A673 (cell line): ENCODE measurements at regions not wholly inside any gene's neighbourhood (a gene's known extent, or its start where the extent isn't known, plus 50 kb on each side); places are given as distances from the start of the nearest gene placed in this dataset.

Experiments used
- BruUV-seq: library from RNA; stranded (reverse); fragments of 400-500 nt; replicated peaks from 2 replicates; lab custom pipeline; 2021; lab: Mats Ljungman, UMichigan
- CTCF ChIA-PET: fragments of 300-600 bp; sonication (Branson Sonifier 250); formaldehyde crosslinking; loops from one replicate; lab custom pipeline; 2022; ENCODE audit warnings: antibody characterized with exemption; lab: Charles Lee
- POLR2A ChIA-PET: fragments of 300-600 bp; sonication (Branson Sonifier 250); formaldehyde crosslinking; loops from one replicate; lab custom pipeline; 2022; ENCODE audit warnings: antibody characterized with exemption; ENCODE audit not compliant: low non-redundant PET; lab: Charles Lee
- DNase-seq: peaks from one replicate; pipeline ENCODE4 v3.0.0-alpha.2; 2015; ENCODE audit warnings: low spot score
- H3K27ac ChIP-seq: fragments of 200-600 bp; sonication (generic); 2 replicates; pipeline ENCODE4 v1.5.1; 2016; ENCODE audit warnings: mixed run types, low read depth, mild to moderate bottlenecking, mixed read lengths, antibody characterized with exemption, low read length; ENCODE audit not compliant: poor library complexity, severe bottlenecking
- H3K27me3 ChIP-seq: fragments of 200-600 bp; sonication (generic); replicated peaks from 2 replicates; pipeline ENCODE4 v1.6.1; 2017; ENCODE audit warnings: mixed run types, low read depth, mild to moderate bottlenecking, mixed read lengths, antibody characterized with exemption, low read length; ENCODE audit not compliant: insufficient read depth, poor library complexity
- H3K36me3 ChIP-seq: fragments of 200-600 bp; sonication (generic); 2 replicates; pipeline ENCODE4 v1.6.1; 2016; ENCODE audit warnings: mixed run types, mild to moderate bottlenecking, mixed read lengths, antibody characterized with exemption, low read length; ENCODE audit not compliant: insufficient read depth, poor library complexity, severe bottlenecking
- H3K4me1 ChIP-seq: fragments of 200-600 bp; sonication (generic); 2 replicates; pipeline ENCODE4 v1.6.1; 2017; ENCODE audit warnings: mixed run types, mild to moderate bottlenecking, mixed read lengths, antibody characterized with exemption, low read length; ENCODE audit not compliant: insufficient read depth, poor library complexity, severe bottlenecking
- H3K4me3 ChIP-seq: fragments of 200-600 bp; sonication (generic); 2 replicates; pipeline ENCODE4 v1.5.1; 2016; ENCODE audit warnings: low read depth, mixed run types, mild to moderate bottlenecking, mixed read lengths, low read length; ENCODE audit not compliant: poor library complexity, severe bottlenecking
- H3K9me3 ChIP-seq: fragments of 200-600 bp; sonication (generic); 2 replicates; pipeline ENCODE4 v1.6.1; 2016; ENCODE audit warnings: mixed run types, low read depth, mild to moderate bottlenecking, mixed read lengths, antibody characterized with exemption, low read length; ENCODE audit not compliant: poor library complexity, severe bottlenecking
- EZH2 ChIP-seq: fragments of 200-600 bp; sonication (generic); IDR thresholded peaks from 2 replicates; pipeline ENCODE4 v1.6.1; 2017; ENCODE audit warnings: borderline replicate concordance, low read depth, mild to moderate bottlenecking, mixed read lengths, antibody characterized with exemption, low read length; ENCODE audit not compliant: poor library complexity, severe bottlenecking
- intact Hi-C: fragments of 100-400 bp; cut with micrococcal nuclease; formaldehyde crosslinking; loops from one replicate; pipeline ENCODE4 v1.10.0; 2022; ENCODE audit not compliant: unreplicated experiment
- TF ChIP-seq, protein P1 (sequence below): fragments of 300-800, 200-600 bp; sonication (generic); conservative IDR thresholded peaks from 2 replicates; pipeline ENCODE4 v1.5.1; 2017; ENCODE audit warnings: low read depth, mild to moderate bottlenecking, antibody characterized with exemption, low read length, moderate library complexity, mixed read lengths

DNA sequence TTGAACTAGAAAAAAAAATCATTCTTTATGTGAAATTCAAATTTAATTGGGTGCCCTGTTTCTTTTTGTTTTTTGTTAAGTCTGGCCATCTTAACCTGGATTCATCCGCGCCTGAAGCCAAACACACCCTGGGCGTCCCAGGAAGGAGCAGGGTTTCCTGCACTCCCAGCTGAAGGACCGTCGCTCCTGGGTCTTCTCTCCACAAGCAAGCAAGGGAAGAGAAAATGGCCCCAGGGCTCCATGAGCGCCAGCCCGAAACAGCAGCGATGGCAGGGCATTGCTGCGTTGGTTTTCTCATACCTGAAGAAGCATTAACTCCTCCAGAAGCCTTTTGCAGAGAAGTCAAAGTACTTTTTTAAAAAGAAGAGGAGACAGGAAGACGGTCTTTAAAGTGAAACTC lies 105.4 kb upstream of the AFDN start:
- ChIA-PET POLR2A (no interaction called here), CTCF (no interaction called here)
- no peaks in the 10 kb centered on the region for H3K36me3 ChIP-seq
- DNase-seq: no peak
- H3K4me1 ChIP-seq: no peaks in the 10 kb centered on the region
- H3K4me3 ChIP-seq: no peak overlapping the region
- intact Hi-C loops: no loop called here
- no peak overlapping the region for H3K27ac ChIP-seq
- H3K27me3 ChIP-seq: no peaks in the 10 kb centered on the region
- no peaks in the 10 kb centered on the region for H3K9me3 ChIP-seq
- no TSS peak for BruUV-seq
- TF ChIP-seq EZH2: no peak
- TF ChIP-seq, protein P1, sequence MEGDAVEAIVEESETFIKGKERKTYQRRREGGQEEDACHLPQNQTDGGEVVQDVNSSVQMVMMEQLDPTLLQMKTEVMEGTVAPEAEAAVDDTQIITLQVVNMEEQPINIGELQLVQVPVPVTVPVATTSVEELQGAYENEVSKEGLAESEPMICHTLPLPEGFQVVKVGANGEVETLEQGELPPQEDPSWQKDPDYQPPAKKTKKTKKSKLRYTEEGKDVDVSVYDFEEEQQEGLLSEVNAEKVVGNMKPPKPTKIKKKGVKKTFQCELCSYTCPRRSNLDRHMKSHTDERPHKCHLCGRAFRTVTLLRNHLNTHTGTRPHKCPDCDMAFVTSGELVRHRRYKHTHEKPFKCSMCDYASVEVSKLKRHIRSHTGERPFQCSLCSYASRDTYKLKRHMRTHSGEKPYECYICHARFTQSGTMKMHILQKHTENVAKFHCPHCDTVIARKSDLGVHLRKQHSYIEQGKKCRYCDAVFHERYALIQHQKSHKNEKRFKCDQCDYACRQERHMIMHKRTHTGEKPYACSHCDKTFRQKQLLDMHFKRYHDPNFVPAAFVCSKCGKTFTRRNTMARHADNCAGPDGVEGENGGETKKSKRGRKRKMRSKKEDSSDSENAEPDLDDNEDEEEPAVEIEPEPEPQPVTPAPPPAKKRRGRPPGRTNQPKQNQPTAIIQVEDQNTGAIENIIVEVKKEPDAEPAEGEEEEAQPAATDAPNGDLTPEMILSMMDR: no peak

GRCh38 chr6:167722634-167723309 lies 103.9 kb upstream of the AFDN start:
- CTCF ChIA-PET: no interaction called here
- intact Hi-C loops: no loop called here

DNA sequence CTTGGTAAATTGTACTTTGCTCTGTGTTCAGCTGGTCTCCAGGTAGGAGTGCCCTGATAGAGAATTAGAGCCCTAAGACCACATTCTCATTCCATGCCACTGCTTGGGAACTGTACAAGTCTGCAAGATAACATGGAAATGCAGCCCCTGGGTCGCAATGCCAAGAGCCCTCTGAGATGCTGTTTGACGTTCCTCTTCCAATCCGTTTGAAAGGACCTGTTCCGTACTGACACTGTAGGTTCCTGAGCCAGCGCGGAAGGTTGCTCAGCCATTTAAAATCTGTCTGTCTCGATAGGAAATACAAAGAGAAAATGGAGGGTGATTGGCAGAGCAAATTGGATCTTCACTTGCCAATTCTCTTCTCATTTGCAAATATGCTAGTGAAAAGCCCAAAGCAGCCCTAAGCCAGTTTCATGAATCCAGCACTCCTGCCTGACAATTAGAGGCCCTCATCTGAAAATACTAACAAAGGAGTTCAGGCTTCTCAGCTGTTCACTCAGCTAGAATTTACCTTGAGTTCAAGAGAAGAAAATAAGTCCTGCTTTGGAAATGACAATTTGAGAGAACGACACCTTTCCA lies 100.6 kb upstream of the AFDN start:
- BruUV-seq: no TSS peak
- intact Hi-C loops: no loop called here
- Histone ChIP-seq H3K9me3 (no peaks in the 10 kb centered on the region), H3K27ac (no peak overlapping the region), H3K36me3 (no peaks in the 10 kb centered on the region), H3K4me3 (no peak overlapping the region), H3K27me3 (no peaks in the 10 kb centered on the region), H3K4me1 (no peaks in the 10 kb centered on the region)
- no peak for TF ChIP-seq EZH2
- TF ChIP-seq, protein P1: no peak
- ChIA-PET CTCF (no interaction called here), POLR2A (no interaction called here)
- DNase-seq: no peak

More at GRCh38 chr6:167722634-167723309, 103.9 kb upstream of the AFDN start:
- no peaks in the 10 kb centered on the region for H3K36me3 ChIP-seq
- H3K4me1 ChIP-seq: no peaks in the 10 kb centered on the region
- no TSS peak for BruUV-seq
- POLR2A ChIA-PET: no interaction called here
- no peak overlapping the region for H3K27ac ChIP-seq
- TF ChIP-seq EZH2: no peak
- H3K27me3 ChIP-seq: no peaks in the 10 kb centered on the region
- no peak for DNase-seq
- H3K4me3 ChIP-seq: no peak overlapping the region
- H3K9me3 ChIP-seq: no peaks in the 10 kb centered on the region

- Histone ChIP-seq H3K4me3 (no peak overlapping the region), H3K4me1 (peaks cover 5% of the 10 kb centered on the region), H3K36me3 (no peaks in the 10 kb centered on the region), H3K27ac (no peak overlapping the region), H3K9me3 (no peaks in the 10 kb centered on the region), H3K27me3 (no peaks in the 10 kb centered on the region)
- ChIA-PET CTCF (no interaction called here), POLR2A (no interaction called here)
- DNase-seq: no peak
- intact Hi-C loops: no loop called here
- BruUV-seq: no TSS peak
- no peak for TF ChIP-seq EZH2
- TF ChIP-seq, protein P1: no peak
Measured at GRCh38 chr6:167730441-167730840, 96.3 kb upstream of the AFDN start.
